Left kidney (tissue), 1 donor: ENCODE measurements at regions not wholly inside any gene's neighbourhood (a gene's known extent, or its start where the extent isn't known, plus 50 kb on each side); places are given as distances from the start of the nearest gene placed in this dataset.
"Not testable (repeated sequence)": the region's sequence is repeated elsewhere in the genome, so short reads cannot be mapped to it uniquely, and the experiment has no call there.

ENCODE experiments used
- DNase-seq: peaks from one replicate; pipeline ENCODE4 v3.0.0-alpha.2; 2013

GRCh38 chr1:172926070-172926469 is 124.7 kb downstream of the TNFSF18 start:
- no peak for DNase-seq

GRCh38 chr1:172928412-172928811 is 122.3 kb downstream of the TNFSF18 start:
- DNase-seq, result no peak

GRCh38 chr1:172929006-172929405 is 121.7 kb downstream of the TNFSF18 start:
- no peak for DNase-seq

- no peak for DNase-seq
Measured at GRCh38 chr1:172930142-172930541, 120.6 kb downstream of the TNFSF18 start.

GRCh38 chr1:172931340-172931739 is 119.4 kb downstream of the TNFSF18 start:
- DNase-seq, result no peak

DNA sequence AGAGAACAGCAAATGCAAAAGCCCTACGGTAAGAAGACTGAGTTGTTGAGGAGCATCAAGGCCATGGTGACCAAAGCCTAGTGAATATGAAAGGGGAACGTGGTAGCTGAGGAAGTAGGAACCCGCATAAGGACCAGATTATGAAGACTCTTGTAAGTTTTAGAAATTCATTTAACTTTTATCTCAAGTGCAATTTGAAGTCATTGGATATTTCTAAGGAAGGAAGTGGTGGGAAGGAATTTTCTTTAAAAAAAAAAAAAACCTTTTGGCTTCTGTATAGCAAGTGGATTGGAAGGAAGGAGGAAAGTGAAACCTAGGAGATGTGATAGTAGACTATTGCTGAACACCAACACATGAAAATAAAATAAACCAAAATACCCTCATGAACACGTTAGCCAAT is 119.0 kb downstream of the TNFSF18 start:
- no peak for DNase-seq

- DNase-seq, result no peak
Measured at GRCh38 chr1:172932981-172933380, 117.8 kb downstream of the TNFSF18 start.

- no peak for DNase-seq
Measured at GRCh38 chr1:172934417-172934762, 116.4 kb downstream of the TNFSF18 start.

- DNase-seq, result no peak
Measured at GRCh38 chr1:172935062-172935592, 115.6 kb downstream of the TNFSF18 start.

- no peak for DNase-seq
Measured at GRCh38 chr1:172936088-172936645, 114.6 kb downstream of the TNFSF18 start.

GRCh38 chr1:172938681-172939080 is 112.1 kb downstream of the TNFSF18 start:
- DNase-seq, result no peak

DNA sequence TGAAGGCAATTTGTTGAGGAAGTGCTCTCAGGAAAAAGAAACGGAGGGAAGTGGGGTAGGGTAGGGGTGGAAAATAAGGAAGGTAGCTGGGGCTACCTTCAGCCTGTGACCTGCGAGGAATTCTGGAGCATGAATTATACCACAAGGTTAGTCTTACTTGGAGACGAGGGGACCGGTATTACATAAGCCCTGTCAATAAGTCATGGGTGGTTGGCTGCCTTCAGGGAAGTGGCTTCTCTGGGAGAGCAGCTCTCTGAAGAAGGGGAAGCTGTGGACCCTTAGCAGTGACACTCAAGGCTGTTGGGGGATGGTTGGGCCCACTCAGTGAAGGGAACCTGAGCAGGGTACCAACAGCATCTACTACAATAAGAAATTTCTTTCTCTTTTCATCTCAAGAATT is 111.3 kb downstream of the TNFSF18 start:
- DNase-seq, result no peak

DNA sequence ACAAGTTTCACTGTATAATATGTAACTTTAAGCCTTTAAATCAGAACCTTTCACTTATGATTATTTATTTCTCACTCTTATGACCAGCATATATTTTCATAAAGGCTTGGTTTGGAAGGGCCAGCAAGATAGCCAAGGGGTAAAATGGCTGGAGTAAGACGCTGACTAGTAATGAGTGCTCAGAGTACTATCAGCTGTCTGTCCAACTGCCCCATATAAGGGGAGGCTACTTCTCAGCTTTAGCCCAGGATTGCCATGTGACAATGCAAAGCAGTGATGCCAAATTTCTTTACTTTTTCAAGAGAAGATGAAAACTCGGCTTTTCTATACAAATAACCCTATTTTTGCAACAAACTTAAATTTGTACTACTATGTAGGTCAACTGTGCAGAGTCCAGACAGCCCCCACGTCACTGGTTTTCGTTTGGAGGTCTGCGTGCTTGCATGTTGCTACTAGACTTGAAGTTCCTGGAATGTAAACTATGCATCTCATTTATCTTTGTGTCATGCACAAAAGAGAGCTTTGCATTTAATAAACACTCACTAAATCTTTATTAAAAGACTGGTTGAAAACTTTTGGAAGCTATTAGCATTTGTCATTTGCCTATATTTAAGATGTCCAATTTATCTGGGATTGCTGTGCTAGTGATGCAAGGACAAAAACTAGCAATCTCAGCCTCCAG is 110.4 kb downstream of the TNFSF18 start:
- DNase-seq, result no peak

- DNase-seq, result no peak
Measured at GRCh38 chr1:172941471-172941870, 109.3 kb downstream of the TNFSF18 start.

DNA sequence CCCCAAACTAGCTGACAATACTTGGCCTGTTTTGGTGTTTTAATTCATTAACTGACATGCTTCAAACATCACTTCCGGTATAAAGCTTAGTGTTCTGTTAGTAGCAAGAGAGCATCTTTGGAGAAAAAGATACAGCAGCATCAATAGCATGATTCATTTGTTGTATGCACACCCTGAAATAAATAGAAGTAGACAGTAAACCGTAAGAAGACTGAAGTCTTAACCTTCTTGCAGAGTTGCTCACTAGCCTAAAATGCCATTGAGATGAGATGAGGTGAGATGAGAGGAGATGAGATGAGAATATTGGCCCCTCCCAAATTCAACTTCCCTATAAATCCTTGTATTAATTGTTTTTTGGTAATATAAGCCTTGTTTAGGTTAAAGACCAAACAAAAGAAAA is 108.8 kb downstream of the TNFSF18 start:
- no peak for DNase-seq

DNA sequence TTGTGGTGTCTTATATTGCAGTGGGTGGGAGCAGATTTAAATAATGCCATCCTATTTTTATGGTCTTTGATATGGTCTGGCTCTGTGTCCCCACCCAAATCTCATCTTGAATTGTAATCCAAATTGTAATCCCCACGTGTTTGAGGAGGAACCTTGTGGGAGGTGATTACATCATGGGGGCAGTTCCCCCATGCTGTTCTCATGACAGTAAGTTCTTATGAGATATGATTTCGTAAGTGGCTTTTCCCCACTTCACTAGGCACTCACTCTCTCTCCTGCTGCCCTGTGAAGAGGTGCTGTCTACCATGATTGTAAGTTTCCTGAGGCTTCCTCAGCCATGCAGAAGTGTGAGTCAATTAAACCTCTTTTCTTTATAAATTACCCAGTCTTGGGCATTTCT is 107.6 kb downstream of the TNFSF18 start:
- DNase-seq, result not testable (repeated sequence)

GRCh38 chr1:172944931-172945330 is 105.8 kb downstream of the TNFSF18 start:
- DNase-seq, result no peak

GRCh38 chr1:172946814-172947507 is 103.8 kb downstream of the TNFSF18 start:
- no peak for DNase-seq

DNA sequence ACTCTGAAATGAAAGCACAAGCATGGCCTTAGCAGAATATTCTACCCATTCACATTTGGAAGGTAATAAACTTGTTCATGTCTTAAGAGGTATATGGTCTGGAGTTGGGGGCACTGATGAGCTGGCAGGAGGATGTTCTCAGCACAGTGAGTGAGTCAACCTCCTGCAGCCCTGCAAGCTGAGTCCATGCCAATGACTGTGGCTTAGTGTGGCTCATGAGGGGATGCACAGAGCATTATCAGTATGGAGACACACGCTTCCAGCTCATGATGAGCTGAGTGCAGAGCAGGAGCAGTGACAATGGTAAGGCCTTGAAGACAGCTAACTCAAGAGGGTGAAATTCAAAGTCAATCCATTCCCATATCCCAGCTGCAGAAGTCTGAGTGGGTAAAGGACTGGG is 102.3 kb downstream of the TNFSF18 start:
- no peak for DNase-seq

DNA sequence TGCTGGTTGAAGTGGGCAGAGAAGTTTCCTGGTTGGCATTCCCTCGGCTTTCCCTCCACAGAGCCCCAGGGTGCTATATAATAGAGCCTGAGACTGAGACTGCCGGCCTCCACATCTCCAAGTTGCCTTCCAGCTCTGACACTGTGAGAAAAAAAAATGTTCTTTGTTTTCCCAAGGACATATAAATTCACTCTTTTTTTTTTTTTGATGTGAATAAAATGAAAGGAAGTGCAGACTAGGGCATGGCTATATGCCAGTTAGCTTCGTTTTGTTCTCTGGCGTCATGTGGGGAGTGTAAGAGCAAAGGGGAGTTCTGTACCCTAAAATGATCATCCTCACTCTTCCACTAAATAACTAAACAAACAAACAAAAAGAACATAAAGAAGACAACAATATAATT is 101.6 kb downstream of the TNFSF18 start:
- no peak for DNase-seq

DNA sequence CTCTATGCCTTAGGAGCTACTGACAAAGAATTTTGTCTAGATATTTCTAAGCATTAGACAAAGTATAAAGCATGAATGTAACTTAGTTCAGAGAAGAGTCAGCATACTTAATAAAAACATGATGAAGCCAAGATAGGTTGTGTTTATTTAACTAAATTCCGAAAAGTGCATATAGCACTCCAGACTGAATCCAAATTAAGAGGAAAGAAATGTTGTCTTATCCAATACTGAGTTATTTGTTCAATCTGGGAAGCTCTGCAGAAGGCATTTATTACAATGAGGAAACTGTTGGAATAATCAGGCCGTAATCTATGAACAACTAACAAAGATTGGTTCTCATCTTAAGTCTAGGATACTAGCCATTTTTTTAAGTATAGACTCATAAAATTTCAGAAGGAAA is 100.2 kb downstream of the TNFSF18 start:
- DNase-seq, result no peak

DNA sequence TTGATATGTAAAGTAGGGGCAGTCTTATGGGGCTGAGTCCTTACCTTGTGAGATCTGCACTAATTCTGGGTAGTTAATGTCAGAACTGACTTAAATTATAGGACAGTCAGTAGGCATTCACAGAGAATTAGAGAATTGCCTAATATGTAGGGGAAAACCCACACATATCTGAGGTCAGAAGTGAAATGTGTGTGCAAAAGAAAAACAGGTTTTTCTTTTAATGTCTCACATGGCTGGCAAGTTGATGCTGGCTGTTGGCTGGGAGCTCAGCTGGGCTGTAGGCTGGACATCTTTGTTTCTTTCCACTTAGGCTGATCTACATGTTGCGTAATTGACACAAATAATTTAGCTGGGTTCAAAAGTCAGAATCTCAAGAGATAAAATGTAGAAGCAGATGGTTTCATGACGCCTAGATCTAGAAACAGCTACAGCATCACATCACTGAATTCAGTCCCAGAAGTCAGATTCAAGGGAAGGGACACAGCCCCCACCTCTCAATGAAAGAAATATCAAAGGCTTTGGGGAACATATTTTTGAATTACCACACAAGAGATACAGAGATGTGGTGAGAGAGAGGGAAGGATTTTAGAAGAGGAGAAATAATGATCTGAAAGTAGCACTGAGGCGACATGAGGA is 98.9 kb downstream of the TNFSF18 start:
- no peak for DNase-seq

- no peak for DNase-seq
Measured at GRCh38 chr1:172952516-172952915, 98.2 kb downstream of the TNFSF18 start.
